Body of pancreas (tissue), 4 donors: ENCODE measurements at regions not wholly inside any gene's neighbourhood (a gene's known extent, or its start where the extent isn't known, plus 50 kb on each side); places are given as distances from the start of the nearest gene placed in this dataset.

Source experiments
- ATAC-seq: fragments of 150-250 bp; one replicate; pipeline ENCODE4 v1.9.1; 2016
- DNase-seq, 4 donors: peaks; one replicate each; pipeline ENCODE4 v3.0.0-alpha.2; 2019
- H3K27ac ChIP-seq, 4 donors: fragments of 200-600 bp; sonication (generic); 1 replicate in 3 of 4; 2 replicates in 1 of 4; pipeline versions ENCODE4 v1.5.1 to v1.6.1; 2016 to 2019; ENCODE audit warnings: mild to moderate bottlenecking in 1 of 4, mixed read lengths in 1 of 4, moderate library complexity in 1 of 4
- H3K27me3 ChIP-seq, 2 donors: fragments of 200-600 bp; sonication (generic); one replicate each; pipeline ENCODE4 v1.6.0; 2016; ENCODE audit warnings: mild to moderate bottlenecking in 1 of 2
- H3K36me3 ChIP-seq, 2 donors: fragments of 200-600 bp; sonication (generic); replicated peaks in 1 of 2; 2 replicates each; pipeline ENCODE4 v1.5.1; 2016; ENCODE audit warnings: low read depth in 2 of 2; ENCODE audit not compliant: insufficient read depth in 1 of 2
- H3K4me1 ChIP-seq: fragments of 200-600 bp; sonication (generic); one replicate; pipeline ENCODE4 v1.6.0; 2016
- H3K4me3 ChIP-seq, 2 donors: fragments of 200-600 bp; sonication (generic); 1 replicate in 1 of 2; 2 replicates in 1 of 2; pipeline ENCODE4 v1.5.1; 2016 to 2019
- H3K9me3 ChIP-seq, 3 donors: fragments of 200-600 bp; sonication (generic); 1 replicate in 2 of 3; 2 replicates in 1 of 3; pipeline ENCODE4 v1.5.1; 2016
- CTCF ChIP-seq, 7 experiments: fragments of 450-650 bp in 4 of 7; fragments of 200-600 bp in 3 of 7; sonication (generic) in 3 of 7; IDR thresholded peaks; one replicate each; pipeline ENCODE4 v1.5.1; 2016 to 2019; ENCODE audit warnings: antibody characterized with exemption in 7 of 7
- POLR2A ChIP-seq, 3 donors: fragments of 450-650 bp; IDR thresholded peaks; one replicate each; pipeline ENCODE4 v1.6.1; 2016; ENCODE audit warnings: antibody characterized with exemption in 3 of 3, mild to moderate bottlenecking in 2 of 3
- WGBS, 2 donors: methylation state at CpG; one replicate each; pipeline ENCODE4 v1.1.5; 2017; 5-methylcytosine and 5-hydroxymethylcytosine counted together
- intact Hi-C: fragments of 100-400 bp; cut with DNase I; formaldehyde crosslinking; loops from one replicate; pipeline ENCODE4 v1.15.1; 2023

GRCh38 chr1:70864302-70864701, 183.3 kb downstream of the PTGER3 start:
- no peak overlapping the region for H3K4me3 ChIP-seq
- no peak overlapping the region for H3K27ac ChIP-seq
- TF ChIP-seq CTCF (IDR thresholded peaks at IDR 0.05) (no peak), POLR2A (IDR thresholded peaks at IDR 0.05) (no peak)
- intact Hi-C loops, result loop anchor here (10.0 kb wide), 1 partner anchor 180 kb away; the partner anchor contains the start of gene PTGER3
- 55 to 66% methylated on average over 2 of the region's 2 CpGs for WGBS, 2 donors
- no peaks in the 10 kb centered on the region for H3K4me1 ChIP-seq
- DNase-seq, result no peak
- no peaks in the 10 kb centered on the region for H3K27me3 ChIP-seq
- ATAC-seq, result peak; percentile 30
- no peaks in the 10 kb centered on the region for H3K36me3 ChIP-seq
- no peaks in the 10 kb centered on the region for H3K9me3 ChIP-seq

- no peaks in the 10 kb centered on the region for H3K27me3 ChIP-seq
- intact Hi-C loops, result loop anchor here (10.0 kb wide), 1 partner anchor 178 kb away; the partner anchor contains the start of gene PTGER3
- H3K9me3 ChIP-seq, result no peaks in the 10 kb centered on the region
- H3K27ac ChIP-seq, result no peak overlapping the region
- no peaks in the 10 kb centered on the region for H3K4me1 ChIP-seq
- ATAC-seq (peak; percentile 35), DNase-seq (peak in 2 of 4 donors; percentile 40 to 47)
- no peak overlapping the region for H3K4me3 ChIP-seq
- no peak for TF ChIP-seq POLR2A (IDR thresholded peaks at IDR 0.05)
- peak in 4 of 7 experiments; percentile 13 to 53 (median 33) for TF ChIP-seq CTCF (IDR thresholded peaks at IDR 0.05)
- H3K36me3 ChIP-seq, result no peaks in the 10 kb centered on the region
- 44 to 47% methylated on average over 4 of the region's 4 CpGs for WGBS, 2 donors
Observed at GRCh38 chr1:70866542-70867264, 180.9 kb downstream of the PTGER3 start.

DNA sequence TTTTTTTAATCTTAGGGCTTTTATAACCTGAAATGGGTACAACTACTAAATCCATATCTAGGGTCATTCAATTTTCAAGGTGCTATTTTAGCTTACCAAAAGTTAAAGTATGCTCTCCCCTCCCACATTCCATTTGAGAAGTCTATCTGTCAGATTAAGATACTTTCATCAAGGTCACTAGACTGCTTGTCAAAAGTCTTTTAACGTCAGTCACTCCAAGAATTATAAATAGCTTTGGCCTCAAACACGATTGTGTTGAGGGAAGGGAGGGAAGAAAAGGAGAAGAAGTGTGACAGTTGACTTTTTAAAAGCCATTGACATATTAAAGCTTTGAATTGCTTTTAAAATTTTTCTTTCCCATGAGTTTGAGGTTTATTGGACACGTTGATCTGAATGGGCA, 175.8 kb downstream of the PTGER3 start:
- H3K4me3 ChIP-seq, result no peak overlapping the region
- no peaks in the 10 kb centered on the region for H3K9me3 ChIP-seq
- DNase-seq (no peak), ATAC-seq (no peak)
- H3K27me3 ChIP-seq, result no peaks in the 10 kb centered on the region
- intact Hi-C loops, result no loop called here
- TF ChIP-seq POLR2A (IDR thresholded peaks at IDR 0.05) (no peak), CTCF (IDR thresholded peaks at IDR 0.05) (no peak)
- H3K4me1 ChIP-seq, result no peaks in the 10 kb centered on the region
- H3K27ac ChIP-seq, result no peak overlapping the region
- no peaks in the 10 kb centered on the region for H3K36me3 ChIP-seq
- WGBS, 2 donors, result 35 to 47% methylated on average over 3 of the region's 3 CpGs

DNA sequence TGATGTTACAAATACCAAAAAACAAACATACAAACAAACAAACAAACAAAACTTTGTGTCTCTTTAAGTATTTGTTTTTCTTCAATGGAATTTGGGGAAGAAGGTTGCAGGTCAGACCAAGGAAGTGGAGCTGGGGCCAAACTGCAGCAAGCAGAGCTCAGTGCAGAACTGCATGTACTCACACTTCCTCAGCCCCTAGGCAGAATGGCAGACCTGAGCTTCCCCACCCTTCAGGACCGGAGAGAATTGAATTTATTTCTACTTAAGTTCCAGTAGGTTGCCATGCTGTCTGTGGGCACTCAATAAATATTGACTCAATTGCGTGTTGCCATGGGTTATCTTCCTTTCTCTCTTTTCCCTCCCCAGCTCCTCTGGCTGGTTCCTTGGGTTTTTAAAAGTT, 173.6 kb downstream of the PTGER3 start:
- H3K4me3 ChIP-seq, result no peak overlapping the region
- ATAC-seq, result no peak
- no peak for DNase-seq
- no peaks in the 10 kb centered on the region for H3K4me1 ChIP-seq
- 20 to 31% methylated on average over 2 of the region's 2 CpGs for WGBS, 2 donors
- H3K9me3 ChIP-seq, result no peaks in the 10 kb centered on the region
- H3K27ac ChIP-seq, result no peak overlapping the region
- no peak for TF ChIP-seq POLR2A (IDR thresholded peaks at IDR 0.05)
- TF ChIP-seq CTCF (IDR thresholded peaks at IDR 0.05), result no peak
- H3K36me3 ChIP-seq, result no peaks in the 10 kb centered on the region
- H3K27me3 ChIP-seq, result no peaks in the 10 kb centered on the region
- intact Hi-C loops, result no loop called here

GRCh38 chr1:70874818-70875217, 172.8 kb downstream of the PTGER3 start:
- Histone ChIP-seq H3K27ac (no peak overlapping the region), H3K27me3 (no peaks in the 10 kb centered on the region), H3K36me3 (no peaks in the 10 kb centered on the region), H3K4me1 (no peaks in the 10 kb centered on the region), H3K9me3 (no peaks in the 10 kb centered on the region), H3K4me3 (no peak overlapping the region)
- 89 to 96% methylated on average over 1 of the region's 1 CpG for WGBS, 2 donors
- no peak for DNase-seq
- intact Hi-C loops, result no loop called here
- TF ChIP-seq CTCF (IDR thresholded peaks at IDR 0.05) (no peak), POLR2A (IDR thresholded peaks at IDR 0.05) (no peak)
- ATAC-seq, result no peak
